GM21737 (cell line): ENCODE measurements at regions not wholly inside any gene's neighbourhood (a gene's known extent, or its start where the extent isn't known, plus 50 kb on each side); places are given as distances from the start of the nearest gene placed in this dataset.

Experiments used
- ATAC-seq: cut with Tn5 transposase; IDR thresholded peaks from one replicate; pipeline ENCODE4 v1.9.1; 2021; ENCODE audit warnings: mild to moderate bottlenecking, moderate library complexity; ENCODE audit not compliant: unreplicated experiment

DNA sequence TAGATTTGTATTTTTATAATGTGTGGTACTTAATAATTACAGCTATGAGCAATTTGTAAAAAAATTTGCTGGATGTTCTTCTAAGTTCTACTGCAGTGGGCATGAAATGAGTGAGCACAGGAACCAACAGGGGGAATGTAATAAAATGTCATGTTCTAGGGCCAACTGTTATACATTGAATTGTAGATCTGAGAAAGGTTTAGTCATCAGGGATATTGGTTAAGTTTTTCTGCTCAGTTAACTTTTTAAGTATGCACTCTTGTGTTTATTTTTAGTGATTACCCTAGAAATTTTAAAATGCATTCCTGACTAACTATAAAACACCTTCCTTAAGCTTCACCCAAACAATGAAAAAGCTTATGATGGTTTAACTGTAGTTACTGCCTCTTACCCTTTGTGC lies 101.8 kb downstream of the CAND1 start:
- ATAC-seq = no peak

- no peak for ATAC-seq
Observed at GRCh38 chr12:67377021-67377420, 107.9 kb downstream of the CAND1 start.

DNA sequence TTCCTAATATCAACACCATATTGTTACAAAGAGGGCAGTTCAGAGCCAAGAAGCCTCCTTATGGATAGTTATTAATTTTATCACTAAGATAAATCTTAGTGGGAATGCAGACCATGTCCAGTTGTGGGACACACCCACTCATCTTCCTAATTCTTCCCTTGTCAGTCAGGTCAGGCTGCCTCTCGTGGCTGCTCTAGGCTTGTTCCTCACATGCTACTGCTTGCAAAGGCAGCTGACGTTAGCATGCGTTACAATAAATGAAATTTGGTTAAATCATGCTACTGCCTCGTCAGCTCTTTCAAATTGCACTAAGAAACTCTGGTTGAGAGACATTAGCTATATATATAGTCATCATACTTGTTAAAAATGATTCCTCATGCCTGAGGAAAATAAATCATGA lies 108.4 kb downstream of the CAND1 start:
- no peak for ATAC-seq

- ATAC-seq = no peak
Observed at GRCh38 chr12:67382241-67382871, 113.2 kb downstream of the CAND1 start.

DNA sequence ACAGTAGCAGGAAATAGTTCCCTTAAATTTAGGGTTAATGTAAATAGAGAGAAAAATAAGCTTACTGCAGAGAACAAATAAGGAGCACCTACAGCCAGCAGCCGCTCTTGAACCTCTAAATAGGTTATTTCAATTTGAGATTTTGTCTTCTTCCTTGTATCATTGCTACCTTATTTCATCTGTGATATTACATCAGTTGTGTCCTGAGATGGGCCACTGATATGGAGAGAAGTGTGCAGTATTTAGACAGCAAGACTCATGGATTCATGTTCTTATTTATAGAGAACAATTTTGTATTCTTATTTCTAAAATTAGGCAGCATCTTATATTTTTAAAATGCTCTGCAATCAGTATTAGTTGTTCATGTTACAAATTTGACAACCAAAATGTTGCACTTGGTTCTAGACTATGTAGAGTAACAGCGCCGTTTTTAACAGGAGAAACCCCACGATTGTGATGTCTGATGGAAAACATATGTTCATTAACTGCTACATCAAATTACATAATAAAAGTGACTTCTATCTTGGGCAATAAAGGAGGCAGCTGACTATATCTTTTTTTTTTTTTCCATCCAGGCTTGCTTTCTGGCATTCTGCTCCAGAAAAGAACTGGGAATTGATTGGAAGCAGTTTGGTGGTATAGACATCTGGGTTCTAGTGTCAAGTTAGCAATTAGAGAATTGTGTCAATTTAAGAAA lies 117.9 kb downstream of the CAND1 start:
- no peak for ATAC-seq

GRCh38 chr12:67388331-67389138 lies 119.4 kb downstream of the CAND1 start:
- no peak for ATAC-seq

DNA sequence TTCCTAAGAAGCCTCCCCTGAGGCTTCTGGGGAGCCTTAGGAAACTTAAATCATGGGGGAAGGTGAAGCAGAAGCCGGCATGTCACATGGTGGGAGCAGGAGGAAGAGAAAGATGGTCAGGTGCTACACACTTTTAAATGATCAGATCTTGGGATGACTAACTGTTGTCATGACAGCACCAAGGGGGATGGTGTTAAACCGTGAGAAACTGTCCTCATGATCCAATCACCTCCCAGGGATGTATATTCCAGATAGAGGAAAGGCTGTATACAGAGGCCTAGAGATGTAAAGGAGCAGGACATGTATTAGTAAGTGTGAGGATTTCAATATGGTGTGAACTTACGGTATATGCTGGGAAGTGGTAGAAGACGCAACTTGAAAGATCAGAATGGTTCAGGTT lies 121.1 kb downstream of the CAND1 start:
- no peak for ATAC-seq

DNA sequence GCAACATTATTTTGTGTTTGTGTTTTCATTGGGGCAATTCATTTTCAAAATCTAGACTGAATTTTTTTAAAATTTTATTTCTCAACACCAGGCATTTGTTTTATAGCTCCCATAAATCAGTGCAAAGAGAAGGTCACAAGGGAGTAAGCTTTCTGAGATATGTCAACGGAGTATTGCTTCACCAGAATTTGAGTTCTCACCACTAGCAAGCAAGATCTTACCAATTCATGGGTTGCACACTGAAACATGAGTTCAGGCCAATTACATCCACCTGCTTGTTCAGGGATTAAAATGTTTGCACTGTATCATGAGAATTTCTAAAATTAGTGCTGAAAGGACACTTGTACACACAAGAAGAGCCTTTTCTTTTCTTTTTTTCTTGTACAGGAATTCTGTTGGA lies 121.9 kb downstream of the CAND1 start:
- no peak for ATAC-seq

- ATAC-seq = no peak
Observed at GRCh38 chr12:67391656-67392055, 122.5 kb downstream of the CAND1 start.

DNA sequence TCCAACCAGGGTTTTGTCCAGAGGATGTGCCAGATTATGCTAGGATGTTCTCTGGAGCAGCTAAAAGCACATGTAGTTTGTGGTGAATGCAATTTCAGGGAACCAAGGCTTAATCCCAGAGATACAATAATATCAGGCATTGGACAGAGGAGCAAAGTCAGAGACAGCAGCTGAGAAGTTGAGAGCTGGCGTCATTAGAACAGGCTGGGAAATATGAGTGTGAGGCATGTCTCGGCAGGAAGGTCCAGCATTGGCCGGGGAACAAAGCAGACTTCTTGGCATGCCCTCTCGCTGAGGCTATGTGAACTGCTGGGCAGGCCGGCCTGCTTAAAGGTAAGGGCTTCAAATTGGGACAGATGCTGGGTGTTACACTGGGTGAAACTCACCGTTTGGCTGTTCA lies 125.4 kb downstream of the CAND1 start:
- no peak for ATAC-seq

DNA sequence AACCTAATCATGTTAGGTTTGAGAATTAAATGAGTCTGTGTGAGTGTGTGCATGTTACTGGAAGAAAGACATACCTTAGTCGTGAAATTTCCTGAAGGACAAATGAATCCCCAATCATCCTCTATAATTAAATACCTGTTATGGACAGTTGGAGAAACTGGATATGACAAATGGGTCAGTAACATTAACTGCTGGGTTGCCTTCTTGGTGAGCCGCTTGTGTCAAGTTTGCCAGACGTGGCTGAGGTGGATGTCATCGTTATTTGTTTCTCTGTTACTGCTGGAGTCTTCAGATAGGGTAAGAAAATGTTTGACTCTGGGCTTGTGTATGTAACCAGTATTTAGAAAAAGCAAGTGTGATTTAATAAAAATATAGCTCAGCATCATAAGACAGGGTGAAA lies 131.6 kb downstream of the CAND1 start:
- ATAC-seq = no peak

DNA sequence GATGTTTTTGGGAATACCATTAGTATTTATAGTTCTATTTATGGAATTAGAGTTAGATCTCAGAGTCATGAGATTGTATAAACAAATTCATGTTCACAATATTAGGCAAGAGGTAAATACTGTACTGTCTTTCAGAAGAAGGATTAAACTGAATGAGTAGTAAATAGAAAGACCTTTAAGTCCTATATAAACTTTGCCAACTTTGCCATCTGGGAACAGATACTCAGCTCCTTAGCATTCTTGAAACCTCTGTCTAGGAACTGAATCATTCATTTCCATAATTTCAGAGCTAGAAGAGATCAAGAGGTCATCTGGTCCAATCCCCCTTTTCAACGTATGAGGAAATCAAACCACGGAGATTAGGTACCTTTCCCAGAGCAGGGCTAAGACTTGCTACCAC lies 141.1 kb downstream of the CAND1 start:
- ATAC-seq = no peak

DNA sequence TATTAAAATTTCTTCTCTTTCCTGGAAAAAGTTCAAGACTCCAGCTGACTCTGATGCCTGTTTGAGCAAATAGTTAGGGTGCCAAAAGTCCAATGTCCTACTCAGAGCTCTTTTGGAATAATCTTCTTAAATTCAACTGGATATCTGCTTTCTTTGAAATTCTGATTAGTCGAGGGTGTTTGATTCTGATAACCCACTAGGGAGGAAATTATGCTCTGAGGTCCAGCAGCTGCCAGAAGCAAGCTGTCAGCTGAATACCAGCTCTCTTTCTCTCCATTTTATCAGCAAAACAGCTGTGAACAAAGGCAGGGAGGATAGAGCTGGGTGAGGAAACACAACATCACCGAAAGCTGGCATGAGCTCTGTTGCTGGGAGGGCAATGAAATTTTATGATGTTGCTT lies 141.5 kb downstream of the CAND1 start:
- no peak for ATAC-seq

GRCh38 chr12:67411562-67411961 lies 142.4 kb downstream of the CAND1 start:
- ATAC-seq = no peak

DNA sequence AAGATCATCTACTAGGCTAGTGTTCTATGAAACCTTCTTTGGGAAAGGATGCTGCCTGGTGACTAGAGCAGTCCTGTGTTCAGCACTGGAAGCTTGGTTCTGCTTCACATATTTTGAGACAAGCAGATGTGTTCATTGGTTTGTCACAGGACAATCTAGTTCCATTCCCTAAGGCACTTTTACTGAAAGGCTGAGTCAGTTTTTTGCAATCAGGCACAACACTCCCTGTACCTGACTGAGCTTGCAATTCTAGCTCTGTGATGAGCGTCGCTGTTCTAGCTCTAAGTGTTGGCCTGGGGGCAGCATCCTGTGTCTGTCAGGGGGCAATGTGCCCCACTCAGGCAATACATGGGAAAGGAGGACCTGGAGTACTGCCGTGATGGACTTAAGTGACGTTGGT lies 144.4 kb downstream of the CAND1 start:
- no peak for ATAC-seq

- no peak for ATAC-seq
Observed at GRCh38 chr12:67414011-67414715, 145.0 kb downstream of the CAND1 start.

DNA sequence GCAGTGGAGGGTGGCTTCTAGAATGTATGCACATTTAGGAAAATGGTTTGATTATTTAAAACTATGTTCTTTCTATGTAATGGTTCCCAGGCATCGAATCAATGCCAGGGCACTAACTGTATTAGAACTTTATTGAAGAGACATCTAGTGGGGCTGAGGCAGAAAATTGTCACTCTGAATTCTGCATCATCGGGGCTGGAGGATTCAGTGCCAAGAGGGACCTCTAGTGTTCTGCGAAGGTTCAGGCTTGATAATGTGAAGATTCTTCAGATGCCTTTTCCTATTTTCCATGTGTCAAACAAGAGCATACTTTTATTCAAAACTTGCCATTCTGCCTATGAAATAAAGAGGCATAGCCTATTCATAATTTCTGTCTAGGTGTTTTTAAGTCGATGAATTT lies 146.3 kb downstream of the CAND1 start:
- ATAC-seq = no peak

- ATAC-seq = no peak
Observed at GRCh38 chr12:67419810-67420209, 150.7 kb downstream of the CAND1 start.

GRCh38 chr12:67420506-67420905 lies 151.3 kb downstream of the CAND1 start:
- no peak for ATAC-seq

DNA sequence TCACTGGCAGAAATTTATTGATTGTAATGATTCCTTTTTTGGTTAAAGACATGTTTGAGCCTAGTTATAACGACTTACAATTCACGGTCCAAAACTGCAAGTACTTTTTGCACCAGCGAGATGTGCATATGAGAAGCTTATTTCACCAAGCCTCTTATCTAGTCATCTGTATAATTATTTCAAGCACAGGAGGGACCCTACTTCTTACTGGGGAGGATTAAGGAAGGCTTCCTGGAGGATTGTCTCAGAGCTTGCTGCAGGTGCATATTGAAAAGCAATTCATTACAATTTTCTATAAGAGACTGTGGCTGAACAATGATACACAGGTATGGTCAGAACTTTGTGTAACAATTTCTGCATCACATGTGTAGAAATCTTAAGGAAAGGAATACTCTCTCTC lies 152.9 kb downstream of the CAND1 start:
- no peak for ATAC-seq

GRCh38 chr12:67424784-67425183 lies 155.6 kb downstream of the CAND1 start:
- no peak for ATAC-seq
